CD4-positive, alpha-beta T cell treated with Interleukin-21 for 1 hour (primary cell): ENCODE measurements at regions not wholly inside any gene's neighbourhood (a gene's known extent, or its start where the extent isn't known, plus 50 kb on each side); places are given as distances from the start of the nearest gene placed in this dataset.
A peak's percentile ranks its signal among the peaks of the same experiment; 100 is the strongest.

Experiments used
- DNase-seq: peaks from one replicate; pipeline ENCODE4 v3.0.0-alpha.2; 2020

- no peak for DNase-seq
Observed at GRCh38 chr12:91964501-91964900, 181.1 kb downstream of the BTG1 start.

DNA sequence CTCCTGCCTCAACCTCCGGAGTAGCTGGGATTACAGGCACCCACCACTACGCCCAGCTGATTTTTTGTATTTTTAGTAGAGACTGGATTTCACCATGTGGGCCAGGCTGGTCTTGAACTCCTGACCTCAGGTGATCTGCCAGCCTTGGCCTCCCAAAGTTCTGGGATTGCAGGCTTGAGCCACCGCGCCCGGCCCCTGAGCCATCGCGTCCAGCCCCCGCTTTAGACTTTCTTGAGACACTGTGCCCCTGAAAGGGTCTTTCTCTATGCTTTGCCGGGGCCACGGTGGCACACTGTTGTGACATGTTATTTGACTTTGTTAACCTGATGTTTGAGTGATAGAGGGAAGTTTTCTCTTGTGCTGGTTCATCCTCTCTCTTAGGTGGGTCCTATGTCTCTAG is 186.4 kb downstream of the BTG1 start:
- DNase-seq, result no peak

DNA sequence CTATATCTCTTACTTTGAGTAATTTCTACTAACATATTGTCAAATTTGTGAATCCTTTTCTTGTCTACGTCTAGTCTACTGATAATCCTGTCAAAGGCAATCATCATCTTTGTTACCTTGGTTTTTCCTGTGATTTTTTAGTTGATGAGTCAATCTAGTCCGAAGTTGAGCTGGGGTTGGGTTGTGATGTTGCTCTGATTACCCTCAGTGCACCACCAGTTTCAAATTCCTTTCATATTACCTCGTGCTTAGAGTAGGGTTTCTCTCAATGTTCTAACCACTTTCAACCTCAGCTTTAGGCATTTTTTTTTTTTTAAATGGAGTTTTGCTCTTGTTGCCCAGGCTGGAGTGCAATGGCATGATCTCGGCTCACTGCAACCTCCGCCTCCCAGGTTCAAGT is 186.8 kb downstream of the BTG1 start:
- DNase-seq, result no peak

DNA sequence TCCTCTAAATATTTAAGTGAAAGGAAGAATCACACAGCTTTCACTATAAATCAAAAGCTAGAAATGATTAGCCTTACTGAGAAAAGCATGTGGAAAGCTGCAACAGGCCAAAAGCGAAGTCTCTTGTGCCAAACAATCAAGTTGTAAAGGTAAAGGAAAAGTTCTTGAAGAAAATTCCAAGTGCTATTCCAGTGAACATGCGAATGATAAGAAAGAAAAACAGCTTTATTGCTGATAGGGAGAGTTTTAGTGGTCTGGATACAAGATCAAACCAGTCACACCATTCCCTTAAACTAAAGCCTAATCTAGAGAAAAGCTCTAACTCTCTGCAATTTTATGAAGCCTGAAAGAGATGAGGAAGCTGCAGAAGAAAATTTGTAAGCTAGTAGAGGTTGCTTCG is 190.9 kb downstream of the BTG1 start:
- no peak for DNase-seq

DNA sequence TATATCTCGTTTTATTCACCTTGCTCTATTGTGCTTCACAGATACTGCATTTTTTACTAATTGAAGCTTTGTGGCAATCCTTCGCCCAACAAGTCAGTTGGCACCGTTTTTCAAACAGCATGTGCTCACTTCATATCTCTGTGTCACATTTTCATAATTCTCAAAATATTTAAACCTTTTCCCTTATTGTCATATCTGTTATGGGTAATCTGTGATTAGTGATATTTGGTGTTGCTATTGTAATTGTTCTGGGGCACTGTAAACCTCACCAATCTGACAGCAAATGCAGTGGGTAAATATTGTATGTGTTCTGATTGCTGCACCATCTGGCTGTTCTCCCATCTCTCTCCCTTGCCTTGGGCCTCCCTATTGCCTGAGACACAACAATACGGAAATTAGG is 191.3 kb downstream of the BTG1 start:
- no peak for DNase-seq

- no peak for DNase-seq
Observed at GRCh38 chr12:91952916-91953315, 192.7 kb downstream of the BTG1 start.

DNA sequence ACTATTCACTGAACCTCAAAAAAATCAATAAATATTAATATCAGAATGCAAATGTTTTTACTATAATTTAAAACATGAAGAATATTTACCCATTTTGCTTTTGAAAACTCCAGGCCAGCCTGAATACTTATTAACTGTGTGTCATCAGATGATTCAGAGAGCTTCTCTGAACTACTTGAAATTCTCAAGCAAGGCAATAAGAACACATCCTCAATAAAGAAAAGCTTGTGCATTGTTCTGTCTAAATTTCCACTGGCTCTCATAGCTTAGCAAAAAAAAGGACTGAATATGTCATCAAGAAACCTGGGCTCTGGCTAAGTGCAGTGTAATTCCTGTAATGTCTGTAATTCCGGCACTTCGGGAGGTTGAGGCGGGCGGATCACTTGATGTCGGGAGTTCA is 194.1 kb downstream of the BTG1 start:
- no peak for DNase-seq

DNA sequence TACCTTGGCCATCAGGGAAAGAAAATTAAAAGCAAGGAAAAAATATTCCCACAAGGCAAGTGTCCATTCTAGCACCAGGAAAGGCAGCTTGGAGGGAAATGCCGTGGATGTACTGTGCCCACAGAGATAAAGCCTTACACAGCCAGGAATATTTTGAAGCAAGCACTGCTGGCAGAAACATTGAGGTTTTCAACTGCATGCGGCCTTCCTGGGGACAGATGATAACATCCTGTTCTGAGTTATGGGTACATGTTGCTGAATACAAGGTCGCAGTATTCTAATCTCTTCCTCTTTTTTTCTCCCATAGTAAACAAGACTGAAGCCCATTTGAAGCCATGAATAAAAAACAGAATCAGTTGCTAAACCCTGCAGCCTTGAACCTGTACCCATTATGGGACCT is 197.1 kb downstream of the BTG1 start:
- DNase-seq, result peak; percentile 16

DNA sequence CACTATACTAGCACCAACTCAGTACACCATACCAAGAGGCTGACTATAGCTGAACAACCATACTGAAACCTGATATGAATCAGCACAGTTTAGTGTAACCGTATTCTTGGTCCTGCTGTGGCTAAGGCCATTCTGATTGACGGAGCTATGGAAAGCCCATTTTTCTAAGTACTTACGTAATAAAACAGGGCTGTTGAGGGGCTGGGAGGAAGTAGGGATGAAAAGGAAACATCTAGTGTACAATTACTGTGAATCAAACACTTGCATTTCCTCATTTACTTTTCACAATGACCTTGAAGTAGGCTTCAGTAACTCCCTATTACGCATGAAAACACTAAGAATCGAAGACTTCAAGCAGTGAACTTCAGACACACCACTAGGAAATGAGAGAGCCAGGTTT is 198.2 kb downstream of the BTG1 start:
- DNase-seq, result no peak

DNA sequence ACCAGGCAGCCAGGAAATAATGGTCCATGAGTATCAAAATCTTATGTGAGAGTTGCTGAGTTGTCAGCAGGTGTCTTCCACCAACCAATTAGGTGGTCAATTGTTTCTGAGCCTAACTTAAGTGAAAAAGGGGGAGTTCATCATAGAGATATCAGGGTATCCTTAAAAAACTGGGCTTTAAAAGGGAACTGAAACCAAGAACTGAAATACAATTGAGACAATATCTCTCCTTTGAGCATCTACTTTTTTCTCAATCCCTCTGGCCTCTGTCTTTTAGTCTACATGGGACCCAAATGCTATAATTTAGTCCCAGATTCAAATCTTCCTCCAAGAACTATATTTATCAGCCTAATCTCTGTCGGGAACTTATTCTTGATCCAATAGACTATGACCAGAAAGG is 201.0 kb downstream of the BTG1 start:
- DNase-seq, result no peak

DNA sequence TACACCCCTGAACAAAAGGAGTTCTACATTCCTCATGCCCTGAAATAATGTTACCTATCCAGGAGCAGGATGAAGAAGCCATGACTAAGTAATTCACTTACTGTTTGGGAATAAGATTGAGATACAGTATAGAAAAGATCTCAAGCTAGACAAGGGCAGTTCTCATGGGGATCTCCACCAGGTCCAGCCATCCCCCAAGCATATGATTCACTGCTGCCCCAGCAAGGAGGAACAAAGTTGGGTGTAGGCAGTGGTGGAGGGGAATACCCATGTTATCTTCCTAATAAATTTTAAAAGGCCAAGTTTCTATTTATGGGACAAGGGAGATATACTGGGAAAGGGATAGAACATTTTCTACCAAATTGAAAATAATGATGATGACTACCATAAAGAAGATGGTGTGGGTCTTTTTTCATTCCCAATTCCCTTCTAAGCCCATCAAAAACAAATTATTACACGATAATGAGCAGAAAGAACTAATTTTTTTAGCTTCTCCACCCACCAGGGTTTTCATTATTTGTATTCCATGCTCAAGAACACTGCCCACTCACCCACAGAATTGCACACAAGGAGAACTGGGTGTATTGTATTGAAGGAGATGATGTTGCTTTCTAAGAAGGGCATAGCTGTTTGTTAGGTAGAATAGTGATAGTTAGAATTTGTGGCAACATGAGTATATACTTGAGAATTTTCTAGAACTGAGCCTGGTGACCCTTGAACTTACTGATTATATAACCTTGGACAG is 204.6 kb downstream of the BTG1 start:
- DNase-seq, result no peak

DNA sequence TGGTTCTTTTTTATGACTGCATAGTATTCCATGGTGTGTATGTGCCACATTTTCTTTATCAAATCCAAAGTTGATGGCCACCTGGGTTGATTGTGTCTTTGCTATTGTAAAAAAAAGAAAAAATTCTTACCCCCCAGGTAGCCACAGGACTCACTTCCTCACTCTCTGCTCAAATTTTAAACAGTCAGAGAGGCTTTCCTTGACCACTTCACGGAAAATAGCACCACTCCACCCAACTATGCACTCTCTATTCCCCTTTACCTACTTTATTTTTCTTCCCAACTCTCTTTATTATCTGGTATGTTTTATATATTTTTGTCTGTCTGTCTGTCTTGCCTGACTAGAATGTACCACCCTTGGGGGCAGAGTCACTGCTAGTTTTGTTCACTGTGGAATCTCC is 205.3 kb downstream of the BTG1 start:
- DNase-seq, result no peak

DNA sequence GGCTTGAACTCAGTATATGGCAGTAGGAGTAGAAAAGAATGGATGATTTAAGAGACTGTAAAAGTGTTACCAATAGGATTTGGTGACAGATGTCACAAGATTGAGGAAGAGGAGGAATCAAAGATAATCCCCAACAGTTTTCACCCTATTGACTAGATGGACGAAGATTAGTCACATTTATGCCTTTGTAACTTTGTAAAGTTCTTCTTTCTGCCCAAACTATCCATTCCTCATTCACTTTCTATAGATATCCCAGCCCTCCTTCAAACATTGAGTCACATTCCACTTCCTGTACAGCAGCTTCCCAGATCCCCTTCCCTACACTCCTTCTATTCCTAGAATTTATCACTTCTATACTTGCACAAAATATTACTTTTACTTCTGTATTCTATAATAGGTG is 207.9 kb downstream of the BTG1 start:
- DNase-seq, result no peak

GRCh38 chr12:91937009-91937408 is 208.6 kb downstream of the BTG1 start:
- DNase-seq, result no peak

GRCh38 chr12:91935296-91935695 is 210.3 kb downstream of the BTG1 start:
- DNase-seq, result no peak

GRCh38 chr12:91931111-91931510 is 214.5 kb downstream of the BTG1 start:
- no peak for DNase-seq

DNA sequence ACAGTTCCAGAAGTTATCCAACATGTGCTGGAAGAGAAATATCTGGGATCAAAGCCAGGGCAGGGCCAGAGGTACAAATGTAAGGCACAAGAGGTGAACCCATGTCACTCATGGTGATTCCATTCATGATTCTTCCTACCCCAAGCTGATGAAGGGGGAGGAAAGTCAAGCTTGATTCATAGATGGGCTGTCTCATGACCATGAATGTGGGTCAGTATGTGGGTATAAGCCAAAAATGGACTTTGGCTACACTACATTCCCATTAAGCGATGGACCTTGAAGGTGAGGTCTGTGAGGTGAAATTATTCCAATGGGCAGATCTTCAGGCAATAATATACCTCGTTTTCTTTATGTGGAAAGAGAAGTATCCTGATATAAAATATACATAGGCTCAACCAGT is 217.1 kb downstream of the BTG1 start:
- no peak for DNase-seq

- DNase-seq, result no peak
Observed at GRCh38 chr12:91926848-91927247, 218.8 kb downstream of the BTG1 start.

GRCh38 chr12:91924827-91925226 is 220.8 kb downstream of the BTG1 start:
- no peak for DNase-seq

DNA sequence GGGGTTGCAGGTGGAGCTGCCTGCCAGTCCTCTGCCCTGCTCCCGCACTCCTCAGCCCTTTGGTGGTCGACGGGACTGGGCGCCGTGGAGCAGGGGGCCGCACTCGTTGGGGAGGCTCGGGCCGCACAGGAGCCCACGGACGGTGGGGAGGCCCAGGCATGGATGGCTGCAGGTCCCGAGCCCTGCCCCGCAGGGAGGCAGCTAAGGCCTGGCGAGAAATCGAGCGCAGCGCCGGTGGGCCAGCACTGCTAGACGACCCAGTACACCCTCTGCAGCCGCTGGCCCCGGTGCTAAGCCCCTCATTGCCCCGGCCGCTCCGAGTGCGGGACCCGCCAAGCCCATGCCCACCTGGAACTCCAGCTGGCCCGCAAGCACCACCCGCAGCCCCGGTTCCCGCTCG is 221.8 kb downstream of the BTG1 start:
- no peak for DNase-seq

GRCh38 chr12:91922674-91923073 is 223.0 kb downstream of the BTG1 start:
- DNase-seq, result no peak

- no peak for DNase-seq
Observed at GRCh38 chr12:91922139-91922538, 223.5 kb downstream of the BTG1 start.

- DNase-seq, result no peak
Observed at GRCh38 chr12:91921555-91921954, 224.1 kb downstream of the BTG1 start.

DNA sequence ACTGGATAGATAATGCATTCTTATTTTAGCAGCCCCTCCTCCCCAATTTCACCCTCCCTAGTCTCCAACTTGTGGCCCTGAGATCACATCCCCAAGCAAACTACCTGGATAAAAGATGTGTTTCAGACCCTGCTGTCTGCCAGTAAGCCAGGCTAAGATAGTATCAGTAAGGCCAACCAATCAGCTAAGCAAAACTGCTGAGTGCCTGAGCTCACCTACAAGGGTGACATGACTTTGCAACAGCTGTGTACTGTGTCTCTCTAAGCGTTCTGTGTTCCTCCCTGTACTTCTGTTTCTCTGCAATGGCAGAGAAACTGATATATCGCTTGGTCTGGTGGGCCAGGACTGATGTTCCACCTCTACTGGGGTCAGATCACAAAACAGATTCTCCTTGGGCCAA is 224.9 kb downstream of the BTG1 start:
- DNase-seq, result no peak

DNA sequence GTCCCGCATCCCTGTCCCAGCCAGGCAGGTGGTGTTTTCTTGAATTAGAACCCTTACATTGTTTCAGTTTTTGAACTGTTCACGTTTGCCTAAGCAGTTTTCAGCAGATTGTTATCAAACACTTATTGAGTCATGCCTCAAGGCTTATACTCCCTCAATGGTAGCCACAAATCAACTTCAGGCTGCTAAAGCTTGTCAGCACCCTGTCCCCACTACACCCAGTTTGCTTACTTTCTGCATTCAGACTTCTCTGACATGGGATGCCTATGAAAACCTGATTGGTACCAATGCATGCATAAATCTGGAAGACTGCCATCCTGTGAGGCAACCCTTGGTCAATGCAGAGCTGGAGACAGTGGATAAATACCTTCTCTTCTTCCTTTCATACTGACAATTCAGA is 225.4 kb downstream of the BTG1 start:
- DNase-seq, result no peak

- no peak for DNase-seq
Observed at GRCh38 chr12:91918431-91918830, 227.2 kb downstream of the BTG1 start.
